ENCODE measurements at regions not wholly inside any gene's neighbourhood (a gene's known extent, or its start where the extent isn't known, plus 50 kb on each side); places are given as distances from the start of the nearest gene placed in this dataset.

DNA sequence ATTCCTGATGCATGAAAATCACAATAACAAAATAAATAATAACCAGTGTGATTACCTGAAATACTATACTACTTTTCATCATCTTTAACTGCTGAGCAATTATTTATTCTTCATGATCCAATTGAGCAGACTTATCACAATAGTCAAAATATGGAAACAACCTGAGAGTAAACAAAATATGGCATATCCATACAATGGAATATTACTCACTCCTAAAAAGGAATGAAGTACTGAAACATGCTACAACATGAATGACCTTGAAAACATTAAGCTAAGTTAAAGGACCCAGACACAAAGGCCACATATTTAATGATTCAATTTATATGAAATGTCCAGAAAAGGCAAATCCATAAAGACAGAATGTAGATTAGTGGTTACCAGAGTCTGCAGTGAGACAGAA, 146.8 kb downstream of the MID1IP1 start:
- H3K27me3 ChIP-seq (ENCODE audit: insufficient read depth, low read length), result no peaks in the 10 kb centered on the region
- H3K27ac ChIP-seq (ENCODE audit: insufficient read length, low read depth, low read length), result no peak overlapping the region
- no peak for TF ChIP-seq CTCF (conservative IDR thresholded peaks at IDR 0.05)
- Mint-ChIP-seq H3K27ac (no peak overlapping the region), H3K36me3 (ENCODE audit: insufficient read depth in 1 of 3, low read depth in 3 of 3) (peaks cover 0 to 5% (median 3%) of the 10 kb centered on the region in 3 experiments; a peak in 5 of 7 replicates), H3K27me3 (ENCODE audit: low read depth) (no peaks in the 10 kb centered on the region), H3K9me3 (peaks cover 68 to 75% of the 10 kb centered on the region in 2 experiments), H3K4me3 (no peak overlapping the region), H3K4me1 (no peaks in the 10 kb centered on the region)
- H2BK5ac ChIP-seq (ENCODE audit: insufficient read length, low read length), result no peak overlapping the region
- no peak overlapping the region for H2AK5ac ChIP-seq (ENCODE audit: insufficient read length, low read length)
- no peak overlapping the region for H3K9ac ChIP-seq (ENCODE audit: extremely low read depth, insufficient read length, low read length)
- H2AFZ ChIP-seq (ENCODE audit: low read length), result no peak overlapping the region
- no peak overlapping the region for H3K4me2 ChIP-seq (ENCODE audit: insufficient read depth, insufficient read length, low read length)
- no peaks in the 10 kb centered on the region for H4K20me1 ChIP-seq (ENCODE audit: control insufficient read depth, insufficient read depth, insufficient read length)
- no peak overlapping the region for H3K14ac ChIP-seq (ENCODE audit: insufficient read depth, low read length)
- H2BK15ac ChIP-seq (ENCODE audit: low read depth, low read length), result no peak overlapping the region
- no peak overlapping the region for H3K23ac ChIP-seq (ENCODE audit: insufficient read length, low read depth, low read length)
- no peak overlapping the region for H4K8ac ChIP-seq (replicated peaks; ENCODE audit: insufficient read length, low read depth, low read length)
- H3K18ac ChIP-seq (ENCODE audit: insufficient read length, low read depth, low read length), result no peak overlapping the region
- no peaks in the 10 kb centered on the region for H3K4me1 ChIP-seq (ENCODE audit: insufficient read depth, low read length)
- no peak overlapping the region for H3K4ac ChIP-seq (ENCODE audit: low read depth, low read length)
- H3K79me2 ChIP-seq (ENCODE audit: insufficient read depth, low read length), result no peaks in the 10 kb centered on the region
- no peak for DNase-seq
- H3K79me1 ChIP-seq (ENCODE audit: insufficient read depth, low read depth, low read length, poor library complexity, severe bottlenecking), result no peaks in the 10 kb centered on the region
- no peak overlapping the region for H3K56ac ChIP-seq (ENCODE audit: insufficient read length, low read depth, low read length)
- no peaks in the 10 kb centered on the region for H3K23me2 ChIP-seq (ENCODE audit: insufficient read length, low read depth, low read length, poor library complexity, severe bottlenecking)
- no peak overlapping the region for H3T11ph ChIP-seq (ENCODE audit: low read length)
- no peak overlapping the region for H4K91ac ChIP-seq (ENCODE audit: insufficient read length, low read depth, low read length)
- H2BK120ac ChIP-seq (ENCODE audit: low read depth, low read length, poor library complexity, severe bottlenecking), result no peak overlapping the region
- H3K9me3 ChIP-seq (ENCODE audit: control insufficient read depth, low read depth, low read length), result peaks cover 4% of the 10 kb centered on the region
- no peak overlapping the region for H2BK20ac ChIP-seq (ENCODE audit: low read depth, low read length, poor library complexity, severe bottlenecking)
- H2BK12ac ChIP-seq (ENCODE audit: insufficient read length, low read depth, low read length), result no peak overlapping the region
- no peak overlapping the region for H4K5ac ChIP-seq (ENCODE audit: insufficient read length, low read depth, low read length)

Measured in H9 (cell line).